ENCODE measurements at regions not wholly inside any gene's neighbourhood (a gene's known extent, or its start where the extent isn't known, plus 50 kb on each side); places are given as distances from the start of the nearest gene placed in this dataset.

DNA sequence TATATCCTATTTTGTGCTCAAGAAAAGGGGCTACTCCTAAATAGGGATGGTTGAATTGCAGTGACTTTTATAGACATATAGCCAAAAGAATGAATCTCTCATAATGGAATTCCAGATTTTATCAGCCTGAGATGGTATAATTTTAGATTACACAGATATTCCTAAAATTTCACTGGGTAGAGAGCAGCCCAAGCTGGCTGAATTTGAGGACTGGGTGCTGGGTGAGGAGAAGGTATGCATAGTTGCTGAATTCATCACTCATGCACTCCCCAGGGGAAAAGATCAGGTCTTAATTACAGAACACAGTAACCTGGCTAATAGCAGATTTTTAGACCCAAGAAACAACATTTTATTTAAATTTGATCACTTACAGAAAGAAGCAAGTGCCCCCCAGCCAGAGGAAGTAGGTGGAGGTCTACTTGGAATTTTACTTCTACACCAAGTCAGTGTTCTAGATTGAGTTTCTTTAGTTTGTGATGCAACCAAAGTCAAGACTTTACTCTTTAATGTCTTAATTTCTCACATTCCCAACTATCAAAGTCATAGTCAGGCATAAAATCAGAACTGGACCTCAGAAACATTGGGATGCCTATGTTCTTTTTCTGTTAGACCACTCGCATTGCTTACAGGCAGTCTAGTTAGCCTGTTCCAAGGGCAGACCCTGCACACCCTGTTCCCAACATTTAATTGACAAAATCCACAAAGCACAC lies 337.4 kb upstream of the PODXL start:
- H3K4me1 Mint-ChIP-seq (ENCODE audit: low read depth), result no peaks in the 10 kb centered on the region
- H3K9me3 Mint-ChIP-seq, result peaks cover 0 to 1% of the 10 kb centered on the region in 2 donors
- peaks cover 19% of the 10 kb centered on the region for H3K27me3 Mint-ChIP-seq (ENCODE audit: low read depth)
- DNase-seq (no peak), ATAC-seq (replicated peaks in 1 of 2) (no peak)
- H3K4me3 Mint-ChIP-seq, result no peak overlapping the region
- H3K36me3 Mint-ChIP-seq (ENCODE audit: insufficient read depth in 2 of 2), result no peaks in the 10 kb centered on the region
- H3K27ac Mint-ChIP-seq, result no peak overlapping the region

DNA sequence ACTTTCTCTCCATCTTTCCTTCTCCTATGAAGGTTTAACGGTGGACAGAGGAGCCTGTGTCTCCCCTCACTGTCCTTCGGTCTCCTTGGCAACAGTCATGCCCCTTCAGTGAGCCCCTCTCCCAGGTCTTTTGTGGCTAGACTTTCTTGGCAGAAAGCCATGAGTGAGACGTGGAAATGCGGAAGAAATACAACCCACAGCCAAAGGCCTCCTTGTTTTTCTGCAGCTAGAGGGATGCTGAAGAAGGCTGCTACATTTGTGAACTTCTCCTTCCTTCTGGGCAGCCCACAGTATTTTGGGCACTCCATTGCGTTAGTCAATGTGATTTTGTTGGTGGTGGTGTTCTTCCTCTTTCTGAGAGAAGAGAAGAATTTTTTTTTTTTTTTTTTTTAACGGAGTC lies 333.7 kb upstream of the PODXL start:
- Mint-ChIP-seq H3K9me3 (peaks cover 9 to 10% of the 10 kb centered on the region in 2 donors), H3K27me3 (ENCODE audit: low read depth) (peaks cover 25% of the 10 kb centered on the region), H3K27ac (no peak overlapping the region), H3K4me1 (ENCODE audit: low read depth) (no peaks in the 10 kb centered on the region), H3K4me3 (no peak overlapping the region), H3K36me3 (ENCODE audit: insufficient read depth in 2 of 2) (peaks cover 2 to 6% of the 10 kb centered on the region in 2 donors)
- ATAC-seq (replicated peaks in 1 of 2) (no peak), DNase-seq (no peak)

DNA sequence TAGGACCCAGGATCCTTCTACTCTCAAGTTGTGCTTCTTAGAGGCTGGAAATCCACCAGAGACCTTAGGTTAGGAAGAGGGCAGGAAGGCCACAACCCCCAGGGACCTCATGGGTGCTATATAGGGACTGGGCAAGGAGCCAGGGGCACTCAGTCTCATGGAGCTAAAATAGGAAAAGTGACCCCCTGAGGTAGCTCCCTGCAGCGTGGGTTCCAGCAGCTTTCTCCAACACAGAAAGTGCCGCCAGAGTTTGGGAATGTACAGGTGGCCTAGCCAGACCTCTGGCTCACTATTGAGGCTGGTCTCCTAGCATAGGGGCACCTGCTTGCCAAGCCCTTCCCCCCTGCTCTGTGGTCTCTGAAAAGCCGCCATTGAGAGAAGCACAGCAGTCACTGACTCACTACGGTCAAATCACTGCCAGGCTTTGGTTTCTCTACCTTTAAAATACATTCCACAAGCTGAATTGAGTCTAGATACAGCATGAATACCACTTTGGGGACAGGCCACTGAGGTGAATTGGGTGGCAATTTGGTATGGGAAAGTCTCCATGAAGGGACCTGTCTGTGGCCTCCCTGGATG lies 333.2 kb upstream of the PODXL start:
- H3K9me3 Mint-ChIP-seq, result peaks cover 9 to 10% of the 10 kb centered on the region in 2 donors
- no peak overlapping the region for H3K4me3 Mint-ChIP-seq
- H3K4me1 Mint-ChIP-seq (ENCODE audit: low read depth), result no peaks in the 10 kb centered on the region
- peaks cover 20% of the 10 kb centered on the region for H3K27me3 Mint-ChIP-seq (ENCODE audit: low read depth)
- ATAC-seq (replicated peaks in 1 of 2) (no peak), DNase-seq (no peak)
- H3K36me3 Mint-ChIP-seq (ENCODE audit: insufficient read depth in 2 of 2), result peaks cover 2 to 6% of the 10 kb centered on the region in 2 donors
- no peak overlapping the region for H3K27ac Mint-ChIP-seq

DNA sequence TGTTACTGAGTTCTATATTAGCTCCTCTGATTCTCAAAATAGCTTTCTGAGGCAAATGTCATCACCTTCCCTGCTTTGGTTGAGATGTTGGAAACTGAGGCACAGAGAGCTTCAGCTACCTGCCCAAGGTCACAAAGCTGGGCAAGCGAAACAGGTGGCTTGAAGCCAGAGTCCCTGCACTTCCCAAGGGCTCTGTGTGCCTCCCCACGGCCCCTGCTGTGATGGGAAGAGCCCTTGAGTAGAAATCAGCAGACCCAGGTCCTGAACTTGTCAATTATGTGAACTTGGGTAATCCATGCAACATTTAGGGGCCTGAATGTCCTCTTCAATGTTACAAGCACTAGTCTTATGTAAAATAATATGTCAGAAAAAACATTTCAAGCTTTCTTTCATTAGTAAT lies 327.3 kb upstream of the PODXL start:
- H3K9me3 Mint-ChIP-seq, result peaks cover 9 to 13% of the 10 kb centered on the region in 2 donors
- H3K27me3 Mint-ChIP-seq (ENCODE audit: low read depth), result peaks cover 28% of the 10 kb centered on the region
- H3K4me3 Mint-ChIP-seq, result no peak overlapping the region
- H3K4me1 Mint-ChIP-seq (ENCODE audit: low read depth), result no peaks in the 10 kb centered on the region
- peaks cover 2 to 6% of the 10 kb centered on the region in 2 donors for H3K36me3 Mint-ChIP-seq (ENCODE audit: insufficient read depth in 2 of 2)
- no peak overlapping the region for H3K27ac Mint-ChIP-seq
- ATAC-seq (replicated peaks in 1 of 2) (no peak), DNase-seq (no peak)

DNA sequence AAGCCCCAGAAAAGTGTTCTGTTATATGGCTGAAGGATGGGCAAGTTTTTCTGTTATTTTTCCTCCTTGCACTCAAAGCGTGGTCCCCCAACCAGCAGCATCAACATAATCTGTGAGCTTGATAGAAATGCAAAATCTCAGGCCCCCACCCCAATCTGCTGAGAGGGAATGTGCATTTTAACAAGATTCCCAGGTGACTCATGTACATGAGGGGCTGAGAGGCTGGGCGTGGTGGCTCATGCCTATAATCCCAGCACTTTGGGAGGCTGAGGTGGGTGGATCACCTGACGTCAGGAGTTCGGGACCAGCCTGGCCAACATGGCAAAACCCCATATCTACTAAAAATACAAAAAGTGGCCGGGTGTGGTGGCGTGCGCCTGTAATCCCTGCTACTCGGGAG lies 326.8 kb upstream of the PODXL start:
- Mint-ChIP-seq H3K27ac (no peak overlapping the region), H3K9me3 (peaks cover 9 to 13% of the 10 kb centered on the region in 2 donors), H3K4me3 (no peak overlapping the region), H3K4me1 (ENCODE audit: low read depth) (no peaks in the 10 kb centered on the region), H3K36me3 (ENCODE audit: insufficient read depth in 2 of 2) (peaks cover 2 to 6% of the 10 kb centered on the region in 2 donors), H3K27me3 (ENCODE audit: low read depth) (peaks cover 28% of the 10 kb centered on the region)
- ATAC-seq (replicated peaks in 1 of 2) (no peak), DNase-seq (no peak)

DNA sequence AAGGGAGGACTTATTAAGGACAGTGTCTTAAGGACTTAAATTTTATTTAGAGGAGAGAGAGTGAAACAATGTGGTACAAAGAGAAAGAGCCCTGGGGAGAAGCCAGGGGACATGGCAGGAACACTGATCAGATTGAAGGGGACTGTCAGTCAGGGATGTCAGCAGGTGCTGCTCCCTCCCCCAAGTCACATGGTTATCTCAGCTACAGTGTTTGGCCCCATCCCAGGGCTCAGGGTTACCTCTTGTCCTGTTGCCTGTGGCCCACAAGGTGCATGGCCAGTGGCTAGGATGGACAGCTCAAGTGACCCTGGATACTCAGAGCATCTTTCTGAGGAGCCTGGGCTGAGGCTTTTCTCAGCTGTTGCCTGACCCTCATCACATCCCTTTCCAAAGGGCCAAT lies 325.9 kb upstream of the PODXL start:
- Mint-ChIP-seq H3K27ac (no peak overlapping the region), H3K27me3 (ENCODE audit: low read depth) (peaks cover 24% of the 10 kb centered on the region), H3K36me3 (ENCODE audit: insufficient read depth in 2 of 2) (peaks cover 2 to 6% of the 10 kb centered on the region in 2 donors), H3K4me1 (ENCODE audit: low read depth) (no peaks in the 10 kb centered on the region), H3K4me3 (no peak overlapping the region), H3K9me3 (peaks cover 8 to 13% of the 10 kb centered on the region in 2 donors)
- ATAC-seq (replicated peaks in 1 of 2) (no peak), DNase-seq (no peak)

DNA sequence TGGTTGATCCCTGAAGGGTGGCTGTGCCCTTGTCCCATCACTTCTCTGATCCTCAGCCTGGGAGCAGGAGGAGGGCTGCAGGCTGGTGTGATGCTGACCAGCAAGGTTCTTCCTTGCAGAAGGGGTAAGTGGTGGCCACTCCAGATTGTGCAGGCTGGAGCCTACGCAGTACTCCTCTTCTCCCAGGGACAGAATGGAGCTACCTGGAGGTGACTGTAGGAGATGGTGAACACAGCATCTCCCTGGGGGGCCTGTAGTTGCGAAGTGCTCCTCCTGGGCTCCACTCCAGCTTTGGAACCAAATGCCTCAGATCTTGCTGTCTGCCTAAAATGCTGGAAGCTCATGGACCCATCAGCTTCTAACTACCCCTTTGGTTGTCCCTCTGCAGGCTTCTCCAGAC lies 323.6 kb upstream of the PODXL start:
- no peak overlapping the region for H3K27ac Mint-ChIP-seq
- H3K4me3 Mint-ChIP-seq, result no peak overlapping the region
- DNase-seq (no peak), ATAC-seq (replicated peaks in 1 of 2) (no peak)
- no peaks in the 10 kb centered on the region for H3K36me3 Mint-ChIP-seq (ENCODE audit: insufficient read depth in 2 of 2)
- H3K4me1 Mint-ChIP-seq (ENCODE audit: low read depth), result no peaks in the 10 kb centered on the region
- H3K9me3 Mint-ChIP-seq, result peaks cover 3 to 4% of the 10 kb centered on the region in 2 donors
- H3K27me3 Mint-ChIP-seq (ENCODE audit: low read depth), result peaks cover 20% of the 10 kb centered on the region

DNA sequence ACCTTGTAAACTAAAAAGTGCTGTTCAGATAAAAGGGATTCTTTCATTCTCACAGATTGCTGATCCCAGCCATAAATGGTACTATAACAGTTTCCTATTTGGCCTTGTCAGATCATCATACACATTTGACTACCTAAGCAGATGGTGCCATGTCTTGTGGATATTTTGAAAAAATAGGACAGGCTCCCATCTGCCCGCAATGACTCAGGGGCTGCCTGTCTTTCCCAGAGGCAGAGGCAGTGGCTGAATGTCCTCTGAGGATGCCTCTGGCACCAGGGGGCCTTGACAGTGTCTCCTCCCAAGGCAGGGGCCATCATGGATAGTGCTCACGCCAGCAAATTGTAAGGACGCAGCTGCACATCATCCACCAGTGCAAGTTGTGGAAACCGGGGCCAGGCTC lies 323.0 kb upstream of the PODXL start:
- DNase-seq, result no peak
- Mint-ChIP-seq H3K9me3 (peaks cover 3 to 4% of the 10 kb centered on the region in 2 donors), H3K4me3 (no peak overlapping the region), H3K27me3 (ENCODE audit: low read depth) (peaks cover 20% of the 10 kb centered on the region), H3K4me1 (ENCODE audit: low read depth) (no peaks in the 10 kb centered on the region), H3K36me3 (ENCODE audit: insufficient read depth in 2 of 2) (no peaks in the 10 kb centered on the region), H3K27ac (no peak overlapping the region)
- no peak for ATAC-seq (replicated peaks in 1 of 2)

DNA sequence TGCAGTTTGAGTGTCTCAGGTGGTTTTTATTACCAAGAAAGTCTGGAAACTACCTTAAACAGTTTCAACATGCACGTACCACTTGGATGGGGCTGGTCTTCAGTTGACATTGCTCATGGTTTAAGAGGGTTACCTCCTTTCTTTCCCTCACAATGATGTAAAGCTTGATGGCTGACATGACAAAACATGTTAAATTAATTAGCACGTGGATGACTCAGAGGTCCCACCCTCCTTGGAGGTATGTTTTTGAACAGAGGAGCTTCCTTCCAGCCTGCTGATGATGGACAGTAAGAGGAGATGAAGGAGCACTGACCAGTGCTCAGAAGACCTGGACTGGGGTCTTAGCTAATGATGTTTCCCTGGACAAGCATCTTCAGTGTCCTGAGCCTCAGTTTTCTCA lies 322.3 kb upstream of the PODXL start:
- Mint-ChIP-seq H3K4me1 (ENCODE audit: low read depth) (no peaks in the 10 kb centered on the region), H3K9me3 (peaks cover 2 to 3% of the 10 kb centered on the region in 2 donors)
- no peak for ATAC-seq (replicated peaks in 1 of 2)

DNA sequence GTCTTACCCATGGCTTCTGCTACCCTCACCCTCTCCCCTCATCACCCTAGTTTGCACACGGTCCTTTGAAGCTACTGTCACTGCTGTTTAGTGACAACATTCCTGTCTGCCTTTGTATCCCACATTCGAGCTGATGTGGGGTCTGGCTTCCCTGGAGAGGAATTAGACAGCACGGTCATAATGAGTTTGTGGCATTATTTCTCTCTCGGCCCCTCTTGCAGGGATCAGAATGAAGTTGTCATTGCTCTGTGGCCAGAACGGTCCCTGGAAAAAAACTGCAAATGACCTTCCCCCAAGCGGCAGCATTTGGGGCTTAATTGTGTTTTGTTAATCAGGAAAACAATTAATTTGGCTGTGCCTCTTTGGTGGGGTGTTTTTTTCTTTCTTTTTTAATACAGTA lies 317.2 kb upstream of the PODXL start:
- no peak overlapping the region for H3K4me3 Mint-ChIP-seq
- H3K27me3 Mint-ChIP-seq (ENCODE audit: low read depth), result peaks cover 6% of the 10 kb centered on the region
- no peak for ATAC-seq (replicated peaks in 1 of 2)
- H3K4me1 Mint-ChIP-seq (ENCODE audit: low read depth), result no peaks in the 10 kb centered on the region
- peaks cover 1 to 3% of the 10 kb centered on the region in 2 donors for H3K9me3 Mint-ChIP-seq
- H3K27ac Mint-ChIP-seq, result no peak overlapping the region
- DNase-seq, result no peak
- no peaks in the 10 kb centered on the region for H3K36me3 Mint-ChIP-seq (ENCODE audit: insufficient read depth in 2 of 2)

More for the DNA sequence above, 322.3 kb upstream of the PODXL start:
- H3K36me3 Mint-ChIP-seq (ENCODE audit: insufficient read depth in 2 of 2), result no peaks in the 10 kb centered on the region
- no peak overlapping the region for H3K4me3 Mint-ChIP-seq
- no peak overlapping the region for H3K27ac Mint-ChIP-seq
- peaks cover 20% of the 10 kb centered on the region for H3K27me3 Mint-ChIP-seq (ENCODE audit: low read depth)
- no peak for DNase-seq

DNA sequence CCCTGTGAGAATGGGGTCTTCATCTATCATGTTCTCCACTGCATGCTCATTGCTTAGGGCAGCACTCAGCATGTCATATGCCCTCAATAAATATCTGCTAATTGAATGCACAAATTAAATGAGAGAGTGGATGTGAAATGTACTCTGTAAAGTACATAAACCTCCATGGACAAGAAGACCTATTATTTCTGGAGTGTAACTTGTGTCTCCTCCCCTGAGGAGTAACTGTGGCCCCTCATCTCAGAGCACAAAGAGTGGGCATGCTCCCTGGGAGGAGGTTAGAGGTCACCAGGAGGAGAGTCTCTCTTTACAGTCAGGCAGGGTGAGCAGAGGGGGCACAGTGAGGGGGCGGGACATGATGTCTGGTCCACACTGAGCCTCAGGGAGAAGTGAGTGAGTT lies 313.6 kb upstream of the PODXL start:
- no peaks in the 10 kb centered on the region for H3K4me1 Mint-ChIP-seq (ENCODE audit: low read depth)
- no peak for DNase-seq
- no peaks in the 10 kb centered on the region for H3K9me3 Mint-ChIP-seq
- H3K36me3 Mint-ChIP-seq (ENCODE audit: insufficient read depth in 2 of 2), result no peaks in the 10 kb centered on the region
- peaks cover 7% of the 10 kb centered on the region for H3K27me3 Mint-ChIP-seq (ENCODE audit: low read depth)
- H3K4me3 Mint-ChIP-seq, result no peak overlapping the region
- H3K27ac Mint-ChIP-seq, result no peak overlapping the region
- ATAC-seq (replicated peaks in 1 of 2), result no peak

DNA sequence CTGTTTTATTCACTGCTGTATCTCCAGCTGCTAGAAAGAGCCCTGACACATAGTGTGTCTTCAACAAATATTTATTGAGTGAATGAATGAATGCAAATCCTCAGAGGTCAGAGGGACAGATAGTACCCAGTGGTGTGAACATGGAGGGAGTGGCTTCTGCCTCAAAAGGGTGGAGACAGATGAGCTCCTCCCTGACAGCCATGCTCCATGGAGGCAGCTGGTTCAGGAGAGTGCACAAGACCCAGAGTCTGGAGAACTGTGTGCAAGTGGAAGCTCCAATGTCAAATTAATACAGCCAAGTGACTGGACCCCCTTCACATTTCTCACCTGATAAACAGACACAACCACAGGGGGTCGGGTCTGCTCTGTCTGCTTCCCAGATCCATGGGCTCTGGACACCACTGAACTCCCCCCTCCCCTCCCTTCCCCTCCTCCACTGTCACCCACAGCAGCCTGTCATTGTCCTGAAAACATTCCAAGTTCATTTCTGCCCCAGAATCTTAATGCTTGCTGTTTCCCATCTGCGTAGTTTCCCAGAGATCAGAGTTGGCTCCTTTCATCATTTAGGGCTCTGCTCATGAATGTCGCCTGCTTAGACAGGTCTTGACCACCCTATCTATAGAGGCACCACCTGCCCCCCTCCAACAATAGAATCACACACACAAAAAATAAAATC lies 312.9 kb upstream of the PODXL start:
- DNase-seq (no peak), ATAC-seq (replicated peaks in 1 of 2) (no peak)
- H3K27ac Mint-ChIP-seq, result no peak overlapping the region
- H3K4me3 Mint-ChIP-seq, result no peak overlapping the region
- H3K27me3 Mint-ChIP-seq (ENCODE audit: low read depth), result peaks cover 11% of the 10 kb centered on the region
- no peaks in the 10 kb centered on the region for H3K36me3 Mint-ChIP-seq (ENCODE audit: insufficient read depth in 2 of 2)
- no peaks in the 10 kb centered on the region for H3K4me1 Mint-ChIP-seq (ENCODE audit: low read depth)
- H3K9me3 Mint-ChIP-seq, result no peaks in the 10 kb centered on the region

DNA sequence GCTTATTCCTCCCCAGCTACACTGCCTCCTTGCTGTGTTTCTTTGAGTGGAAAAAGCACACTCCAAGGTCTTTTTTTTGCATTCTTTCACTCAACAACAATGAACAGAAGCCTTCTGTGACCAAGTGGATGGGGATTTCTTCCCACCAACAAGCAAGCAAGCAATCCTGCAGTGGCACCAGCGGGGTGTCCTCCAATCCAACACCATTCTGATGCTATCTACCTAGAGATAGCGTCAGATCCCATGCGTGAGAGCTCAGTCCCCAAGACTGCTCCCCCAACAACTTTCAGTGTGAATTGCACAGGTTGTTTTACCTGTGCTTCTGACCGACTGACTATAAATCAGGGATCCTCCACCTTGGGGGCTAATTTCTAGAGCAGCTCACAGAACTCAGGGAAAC lies 311.0 kb upstream of the PODXL start:
- no peaks in the 10 kb centered on the region for H3K4me1 Mint-ChIP-seq (ENCODE audit: low read depth)
- no peaks in the 10 kb centered on the region for H3K36me3 Mint-ChIP-seq (ENCODE audit: insufficient read depth in 2 of 2)
- ATAC-seq (replicated peaks in 1 of 2) (no peak), DNase-seq (no peak)
- H3K9me3 Mint-ChIP-seq, result no peaks in the 10 kb centered on the region
- no peak overlapping the region for H3K4me3 Mint-ChIP-seq
- H3K27ac Mint-ChIP-seq, result no peak overlapping the region
- peaks cover 11% of the 10 kb centered on the region for H3K27me3 Mint-ChIP-seq (ENCODE audit: low read depth)
